ELR (cell line): ENCODE measurements at regions not wholly inside any gene's neighbourhood (a gene's known extent, or its start where the extent isn't known, plus 50 kb on each side); places are given as distances from the start of the nearest gene placed in this dataset.
"Not testable (repeated sequence)": the region's sequence is repeated elsewhere in the genome, so short reads cannot be mapped to it uniquely, and the experiment has no call there.

Source experiments
- DNase-seq: peaks from one replicate; pipeline ENCODE4 v3.0.0-alpha.2; 2015; ENCODE audit warnings: low read depth

GRCh38 chr10:22467393-22467792 lies 122.1 kb downstream of the SPAG6 start:
- not testable (repeated sequence) for DNase-seq

- DNase-seq = no peak
Measured at GRCh38 chr10:22468570-22469320, 123.4 kb downstream of the SPAG6 start.

- DNase-seq = no peak
Measured at GRCh38 chr10:22473044-22473443, 127.7 kb downstream of the SPAG6 start.

- DNase-seq = no peak
Measured at GRCh38 chr10:22473459-22473858, 128.2 kb downstream of the SPAG6 start.

- no peak for DNase-seq
Measured at GRCh38 chr10:22475651-22476600, 130.6 kb downstream of the SPAG6 start.

- no peak for DNase-seq
Measured at GRCh38 chr10:22476601-22477321, 131.5 kb downstream of the SPAG6 start.

GRCh38 chr10:22477334-22478287 lies 132.3 kb downstream of the SPAG6 start:
- no peak for DNase-seq

- no peak for DNase-seq
Measured at GRCh38 chr10:22478555-22479334, 133.4 kb downstream of the SPAG6 start.

- no peak for DNase-seq
Measured at GRCh38 chr10:22479419-22479818, 134.1 kb downstream of the SPAG6 start.

- DNase-seq = no peak
Measured at GRCh38 chr10:22481106-22481505, 135.8 kb downstream of the SPAG6 start.

GRCh38 chr10:22481687-22482539 lies 136.6 kb downstream of the SPAG6 start:
- DNase-seq = peak; percentile 35

- no peak for DNase-seq
Measured at GRCh38 chr10:22483132-22483531, 137.8 kb downstream of the SPAG6 start.
